ENCODE measurements at regions not wholly inside any gene's neighbourhood (a gene's known extent, or its start where the extent isn't known, plus 50 kb on each side); places are given as distances from the start of the nearest gene placed in this dataset.

DNA sequence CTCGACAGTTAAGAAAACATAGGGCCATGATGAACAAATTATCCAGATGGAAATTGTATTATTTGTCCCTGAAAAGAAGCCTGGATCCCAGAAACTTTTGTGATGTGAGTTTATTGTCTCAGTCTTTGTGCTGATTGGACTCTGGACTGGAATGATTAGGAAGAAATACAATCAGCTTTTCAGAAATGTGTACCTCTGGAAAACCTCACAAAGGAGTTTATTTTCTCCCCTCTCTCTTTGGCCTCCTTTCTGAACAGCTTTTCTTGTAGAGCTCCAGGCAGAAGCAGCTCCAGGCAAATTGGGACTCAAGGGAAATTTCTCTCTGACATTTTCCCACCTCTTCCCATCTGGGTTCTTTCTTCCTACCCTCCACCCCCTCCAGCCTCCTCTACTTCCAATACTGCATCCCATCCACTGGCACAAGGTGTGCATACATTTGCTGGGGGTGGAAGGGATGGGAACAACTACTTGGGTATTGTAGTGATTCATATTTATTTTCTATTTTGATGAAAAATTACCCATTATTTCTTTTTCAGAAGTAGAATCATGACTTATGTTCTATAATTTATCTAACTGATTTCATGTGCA is 119.7 kb downstream of the CD47 start:
- no peak for DNase-seq (ENCODE audit: extremely low read depth in 1 of 2, low read depth in 1 of 2)

DNA sequence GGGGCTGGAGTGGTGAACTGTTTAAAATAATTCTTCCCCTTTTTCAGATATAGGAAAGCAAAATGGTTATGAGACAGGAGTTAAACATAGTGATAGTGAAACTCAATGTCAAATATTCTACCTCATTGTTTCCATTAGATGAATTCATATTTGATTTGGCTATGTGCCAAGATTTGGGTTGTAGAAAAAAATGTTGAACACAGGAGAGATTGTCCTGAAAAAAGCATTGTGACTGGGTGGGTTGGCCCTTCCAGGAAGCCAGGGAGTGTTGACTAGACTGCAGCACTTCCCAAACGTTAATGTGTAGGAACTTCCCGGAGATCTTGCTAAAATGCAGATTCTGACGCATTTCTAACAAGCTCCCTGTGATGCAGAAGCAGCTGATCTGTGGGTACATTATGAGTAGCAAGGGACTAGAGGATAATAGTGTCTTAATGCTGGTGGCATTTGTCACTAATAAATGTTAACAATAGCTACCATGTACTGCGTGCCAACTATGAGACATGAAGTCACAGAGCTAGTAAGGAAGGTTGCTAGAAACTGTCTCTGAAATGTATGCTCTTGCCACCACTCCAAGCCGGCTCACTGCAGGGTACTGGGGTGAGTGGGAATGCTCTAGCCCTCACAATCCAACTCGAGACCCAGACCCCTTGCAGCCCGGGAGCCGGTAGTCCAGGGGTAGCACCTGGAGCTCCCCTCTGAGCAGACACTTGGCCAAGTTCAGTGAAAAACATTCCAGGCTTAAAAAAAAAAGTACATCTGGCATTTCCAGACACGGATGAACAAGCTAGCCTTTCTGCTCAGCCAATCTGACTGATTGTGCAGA is 120.6 kb downstream of the CD47 start:
- DNase-seq (ENCODE audit: extremely low read depth in 1 of 2, low read depth in 1 of 2) = no peak

DNA sequence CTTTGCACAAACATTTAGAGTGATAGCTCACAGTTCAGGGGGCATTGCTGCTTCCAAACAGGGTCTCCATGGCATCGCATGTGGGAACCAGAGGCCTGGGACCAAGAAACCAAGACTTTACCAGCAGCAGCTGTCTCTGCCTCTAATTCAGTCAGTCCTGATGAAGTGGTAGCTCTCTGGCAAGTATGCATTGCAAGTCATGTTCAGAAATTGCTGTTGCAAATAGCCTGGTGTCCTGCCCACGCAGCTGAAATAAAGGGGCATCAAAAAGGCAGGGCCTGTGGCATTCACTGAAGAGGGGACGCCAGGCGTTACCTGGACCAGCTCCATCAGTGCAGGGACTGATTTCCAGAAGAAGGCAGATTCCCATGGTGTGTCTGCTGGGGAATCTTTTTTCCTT is 121.3 kb downstream of the CD47 start:
- DNase-seq (ENCODE audit: extremely low read depth in 1 of 2, low read depth in 1 of 2) = no peak

- no peak for DNase-seq (ENCODE audit: extremely low read depth in 1 of 2, low read depth in 1 of 2)
Observed at GRCh38 chr3:107966276-107966675, 124.6 kb downstream of the CD47 start.

GRCh38 chr3:107965136-107965655 is 125.6 kb downstream of the CD47 start:
- DNase-seq (ENCODE audit: extremely low read depth in 1 of 2, low read depth in 1 of 2) = no peak

- no peak for DNase-seq (ENCODE audit: extremely low read depth in 1 of 2, low read depth in 1 of 2)
Observed at GRCh38 chr3:107963581-107963980, 127.2 kb downstream of the CD47 start.

GRCh38 chr3:107962946-107963345 is 127.9 kb downstream of the CD47 start:
- no peak for DNase-seq (ENCODE audit: extremely low read depth in 1 of 2, low read depth in 1 of 2)

DNA sequence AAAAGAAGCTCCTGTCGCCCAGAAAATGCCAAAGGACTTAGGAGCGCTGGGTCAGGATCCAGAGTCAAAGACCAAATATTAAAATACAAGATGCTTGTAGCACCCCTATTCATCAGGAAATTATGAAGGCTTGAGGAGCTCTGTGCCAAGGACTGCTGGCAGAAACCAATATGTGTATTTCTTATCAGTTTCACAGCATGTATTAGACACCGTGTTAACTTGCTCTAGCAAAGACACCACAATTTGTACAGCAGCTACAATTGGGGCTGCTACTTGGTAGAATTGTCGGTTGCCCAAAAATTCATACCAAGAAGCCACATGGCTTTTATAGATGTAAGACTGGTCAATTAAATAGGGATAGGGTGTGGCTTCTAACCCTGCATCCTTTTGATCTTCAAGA is 128.8 kb downstream of the CD47 start:
- no peak for DNase-seq (ENCODE audit: extremely low read depth in 1 of 2, low read depth in 1 of 2)

DNA sequence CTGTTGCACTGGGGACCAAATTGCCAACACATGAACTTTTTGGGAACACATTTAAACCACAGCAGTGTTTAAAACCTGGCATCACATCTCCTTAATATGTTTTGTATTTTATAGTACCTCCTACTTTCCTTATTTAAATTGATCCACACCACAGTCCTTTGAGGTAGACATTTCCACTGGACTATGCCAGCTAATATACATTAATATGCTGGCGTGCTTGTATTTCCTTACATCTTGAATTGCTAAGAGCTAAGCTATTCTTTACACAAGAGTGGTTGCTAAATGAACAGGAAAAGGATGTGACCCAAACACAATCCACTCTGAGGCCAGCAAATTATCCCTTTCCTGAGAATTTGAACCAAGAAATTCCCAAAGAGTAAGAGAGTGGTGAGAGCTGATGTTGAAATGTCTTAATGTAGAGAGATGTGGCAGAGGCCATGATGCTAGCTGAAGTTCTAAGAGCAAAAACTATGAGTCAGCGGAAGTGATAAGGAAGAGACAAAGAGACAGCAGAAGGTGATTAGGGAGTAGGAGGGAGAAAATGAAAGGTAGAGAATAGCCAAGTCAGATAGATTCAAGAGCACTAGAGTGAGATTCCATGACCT is 131.2 kb downstream of the CD47 start:
- no peak for DNase-seq (ENCODE audit: extremely low read depth in 1 of 2, low read depth in 1 of 2)

GRCh38 chr3:107958146-107958545 is 132.7 kb downstream of the CD47 start:
- DNase-seq (ENCODE audit: extremely low read depth in 1 of 2, low read depth in 1 of 2) = no peak

DNA sequence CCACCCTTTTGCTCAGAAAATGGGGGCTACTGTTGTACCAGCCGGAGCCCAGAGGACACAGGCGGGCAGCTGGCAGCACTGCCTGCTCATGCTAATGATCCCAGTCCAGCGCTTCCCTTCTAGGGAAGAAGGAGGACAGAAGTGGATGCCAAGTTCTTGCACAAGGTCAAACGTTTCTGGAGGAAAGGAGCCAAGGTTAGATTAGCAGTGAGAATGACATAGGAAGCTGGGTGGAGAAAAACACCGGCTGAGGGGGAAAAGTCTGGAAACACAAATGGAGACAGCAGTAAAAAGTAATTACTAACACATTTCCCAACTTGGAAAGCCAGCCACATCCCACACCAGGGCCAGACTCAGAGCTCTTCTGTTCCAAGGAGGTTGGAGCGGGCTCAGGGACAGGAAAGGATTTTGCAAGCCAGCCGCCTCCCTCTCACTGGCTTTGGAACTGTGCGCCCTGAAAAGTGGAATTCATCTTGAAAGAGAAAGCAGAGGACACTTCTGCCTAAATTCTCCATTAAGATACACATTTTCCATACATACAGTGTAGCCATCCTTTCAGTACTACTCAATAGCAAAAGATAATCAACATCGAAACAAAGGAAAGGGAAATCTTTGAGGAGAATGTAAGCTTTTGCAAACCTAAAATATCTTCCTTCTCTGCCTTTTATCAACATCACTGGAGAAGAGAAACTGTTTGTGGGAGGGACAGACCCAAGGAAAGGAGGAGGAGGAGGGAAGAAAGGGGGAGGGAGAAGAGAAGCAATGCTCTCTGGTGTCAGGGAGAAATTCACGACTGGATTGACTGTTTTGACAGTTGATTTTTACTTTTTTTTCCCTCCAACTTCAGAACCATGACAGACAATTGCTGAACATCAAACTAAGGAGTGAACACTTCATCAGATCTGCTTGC is 133.6 kb downstream of the CD47 start:
- DNase-seq (ENCODE audit: extremely low read depth in 1 of 2, low read depth in 1 of 2) = no peak

- no peak for DNase-seq (ENCODE audit: extremely low read depth in 1 of 2, low read depth in 1 of 2)
Observed at GRCh38 chr3:107954845-107955244, 136.0 kb downstream of the CD47 start.

DNA sequence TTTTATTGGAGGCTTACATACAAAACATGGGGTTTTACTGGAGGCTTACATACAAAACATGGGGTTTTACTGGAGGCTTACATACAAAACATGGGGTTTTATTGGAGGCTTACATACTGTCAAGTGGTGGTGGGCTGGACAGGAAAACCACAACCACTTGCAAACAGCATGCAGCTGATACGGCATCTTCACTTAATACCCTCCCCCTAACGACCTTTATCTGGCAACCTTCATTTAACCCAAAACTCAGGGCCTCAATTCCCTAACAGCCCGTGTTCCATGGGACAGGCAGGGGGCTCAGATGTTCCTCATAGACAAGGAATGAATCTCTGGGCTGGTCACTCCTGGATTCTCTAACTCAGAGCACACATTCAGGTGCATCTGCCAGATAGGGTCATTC is 137.1 kb downstream of the CD47 start:
- DNase-seq (ENCODE audit: extremely low read depth in 1 of 2, low read depth in 1 of 2) = no peak

- no peak for DNase-seq (ENCODE audit: extremely low read depth in 1 of 2, low read depth in 1 of 2)
Observed at GRCh38 chr3:107951126-107951525, 139.7 kb downstream of the CD47 start.

- DNase-seq (ENCODE audit: extremely low read depth in 1 of 2, low read depth in 1 of 2) = no peak
Observed at GRCh38 chr3:107950417-107950816, 140.4 kb downstream of the CD47 start.

DNA sequence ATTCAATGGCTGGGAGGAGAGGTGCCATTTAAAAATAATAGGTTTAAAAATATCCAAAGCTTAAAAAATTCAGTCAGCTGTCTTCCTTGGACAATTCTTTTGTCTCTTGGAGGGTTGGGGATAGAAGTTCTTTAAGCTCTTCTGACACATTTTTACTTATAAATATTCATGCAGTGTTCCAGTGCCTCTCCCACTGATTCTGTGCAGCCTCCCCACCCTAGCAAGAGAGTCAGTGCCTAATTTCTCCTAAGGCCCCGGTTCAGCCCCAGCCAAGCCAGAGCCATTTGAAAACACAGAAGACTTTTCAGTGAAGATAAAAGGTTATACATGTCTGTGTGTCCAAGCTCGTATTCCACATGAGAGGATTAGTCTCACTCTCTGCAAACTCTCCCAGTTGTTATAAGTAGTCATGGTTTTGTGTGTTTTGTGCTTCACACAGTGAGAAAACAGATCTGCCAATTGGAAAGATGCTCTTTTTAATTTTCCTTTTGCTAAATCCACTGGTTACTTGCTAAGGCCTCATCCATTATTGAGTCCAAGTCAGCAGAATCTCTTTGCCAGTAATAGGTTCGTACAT is 141.3 kb downstream of the CD47 start:
- no peak for DNase-seq (ENCODE audit: extremely low read depth in 1 of 2, low read depth in 1 of 2)

GRCh38 chr3:107947203-107947602 is 143.6 kb downstream of the CD47 start:
- DNase-seq (ENCODE audit: extremely low read depth in 1 of 2, low read depth in 1 of 2) = no peak

DNA sequence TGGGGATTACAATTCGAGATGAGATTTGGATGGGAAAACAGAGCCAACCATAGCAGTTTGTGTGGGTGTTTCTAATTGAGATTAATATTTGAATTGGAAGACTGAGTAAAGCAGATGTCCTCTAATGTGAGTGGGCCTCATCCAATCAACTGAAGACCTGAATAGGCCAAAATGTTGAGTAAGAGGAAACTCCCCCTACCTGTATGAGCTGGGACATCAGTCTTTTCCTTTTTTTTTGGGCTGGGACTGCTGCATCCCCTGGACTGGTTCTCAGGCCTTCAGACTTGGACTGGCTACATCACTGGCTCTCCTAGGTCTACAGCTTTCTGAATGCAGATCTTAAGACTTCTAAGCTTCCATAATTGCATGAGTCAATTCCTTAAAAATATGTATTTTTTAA is 144.1 kb downstream of the CD47 start:
- no peak for DNase-seq (ENCODE audit: extremely low read depth in 1 of 2, low read depth in 1 of 2)

DNA sequence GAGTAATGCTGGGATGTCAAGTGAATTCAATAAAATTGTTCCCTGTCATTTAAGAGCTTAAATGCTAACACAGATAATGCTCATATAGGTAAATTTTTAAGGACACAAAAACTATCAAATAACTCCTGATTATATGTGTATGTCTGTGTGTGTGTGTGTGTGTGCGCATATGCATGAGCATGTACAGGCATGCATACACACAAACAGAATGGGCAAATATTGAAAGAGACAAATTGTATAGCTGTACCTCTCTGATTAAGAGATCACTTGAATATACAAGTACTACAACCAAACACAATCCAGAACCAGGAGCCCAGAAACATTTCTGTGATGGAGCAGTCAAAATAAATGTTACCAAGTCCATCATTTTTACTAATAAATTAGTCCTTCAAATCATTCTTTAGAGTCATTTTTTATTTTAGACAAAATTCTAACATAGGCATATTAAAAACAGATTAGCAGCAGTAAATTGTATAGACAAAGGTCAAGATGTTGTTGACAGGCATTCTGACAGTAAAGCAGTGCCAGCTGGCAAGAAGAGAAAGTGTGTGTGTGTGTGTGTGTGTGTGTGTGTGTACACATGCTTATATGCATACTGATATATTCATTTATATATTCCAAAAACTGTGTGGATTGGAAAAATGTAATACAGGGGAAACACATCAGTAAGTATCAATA is 145.3 kb downstream of the CD47 start:
- DNase-seq (ENCODE audit: extremely low read depth in 1 of 2, low read depth in 1 of 2) = no peak

Data from activated CD8-positive, alpha-beta memory T cell treated with anti-CD3 and anti-CD28 coated beads for 1 hour (primary cell).